Right cardiac atrium (tissue), 5 donors: ENCODE measurements at regions not wholly inside any gene's neighbourhood (a gene's known extent, or its start where the extent isn't known, plus 50 kb on each side); places are given as distances from the start of the nearest gene placed in this dataset.
A peak's percentile ranks its signal among the peaks of the same experiment; 100 is the strongest.
"Not testable (repeated sequence)": the region's sequence is repeated elsewhere in the genome, so short reads cannot be mapped to it uniquely, and the experiment has no call there.

ENCODE experiments used
- ATAC-seq, 2 donors: fragments of 200-7000 bp; cut with Tn5 transposase; one replicate each; pipeline versions ENCODE4 v1.8.0 to v1.9.1; 2020; ENCODE audit warnings: moderate library complexity in 2 of 2, mild to moderate bottlenecking in 1 of 2
- DNase-seq, 3 donors: peaks; one replicate each; pipeline ENCODE4 v3.0.0-alpha.2; 2020
- H3K27ac ChIP-seq: one replicate; pipeline ENCODE4 v1.5.1; 2013; ENCODE audit warnings: mild to moderate bottlenecking, low read length, control low read depth, moderate library complexity
- H3K27me3 ChIP-seq: one replicate; pipeline ENCODE4 v1.6.1; 2013; ENCODE audit not compliant: control insufficient read depth, insufficient read depth
- H3K4me1 ChIP-seq: one replicate; pipeline ENCODE4 v1.6.1; 2013; ENCODE audit warnings: low read length; ENCODE audit not compliant: control insufficient read depth, insufficient read depth
- H3K4me3 ChIP-seq: one replicate; pipeline ENCODE4 v1.5.1; 2013; ENCODE audit warnings: low read length, control low read depth
- H3K9me3 ChIP-seq: one replicate; pipeline ENCODE4 v1.6.1; 2013; ENCODE audit warnings: low read length; ENCODE audit not compliant: control insufficient read depth
- WGBS: extraction: QIAGEN DNeasy Blood & Tissue Kit; methylation state at CpG from one replicate; pipeline ENCODE4 v1.1.7; 2013; 5-methylcytosine and 5-hydroxymethylcytosine counted together
- intact Hi-C, 4 donors: fragments of 100-400 bp; cut with DNase I; formaldehyde crosslinking; loops; one replicate each; pipeline versions ENCODE4 v1.11.0 to v1.14.0; 2022 to 2023
- donor health status: healthy with polysubstance abuse.
- donor health status: DM: no; HTN: yes; CAD: no.
- donor health status: DM: no; HTN: no; CAD: no.
- donor health status: DM: no; HTN: yes; CAD: no; lungs with severe emphysema.
- donor health status: DM: yes; HTN: yes; CAD: no.

- Histone ChIP-seq H3K27ac (no peak overlapping the region), H3K27me3 (no peaks in the 10 kb centered on the region), H3K4me1 (peaks cover 8% of the 10 kb centered on the region), H3K9me3 (peaks cover 3% of the 10 kb centered on the region), H3K4me3 (no peak overlapping the region)
- 97% methylated on average over 3 of the region's 3 CpGs for WGBS
- intact Hi-C loops = no loop called here
- DNase-seq (no peak), ATAC-seq (no peak)
These were observed 93.7 kb downstream of the VCPKMT start for GRCh38 chr14:50022661-50023060.

- 47% methylated on average over 8 of the region's 8 CpGs for WGBS
- ATAC-seq (peak in 1 of 2 donors; percentile 61), DNase-seq (no peak)
- Histone ChIP-seq H3K27ac (peak overlapping the region; percentile 75), H3K4me1 (peaks cover 2% of the 10 kb centered on the region), H3K27me3 (no peaks in the 10 kb centered on the region), H3K9me3 (peaks cover 3% of the 10 kb centered on the region), H3K4me3 (no peak overlapping the region)
- intact Hi-C loops = no loop called here
These were observed 92.5 kb downstream of the VCPKMT start for GRCh38 chr14:50023671-50024490.

GRCh38 chr14:50025073-50025472 lies 91.3 kb downstream of the VCPKMT start:
- WGBS = 74% methylated on average over 3 of the region's 3 CpGs
- ATAC-seq (no peak), DNase-seq (no peak)
- Histone ChIP-seq H3K27ac (no peak overlapping the region), H3K4me3 (no peak overlapping the region), H3K27me3 (no peaks in the 10 kb centered on the region), H3K9me3 (peaks cover 3% of the 10 kb centered on the region), H3K4me1 (peaks cover 2% of the 10 kb centered on the region)
- intact Hi-C loops = no loop called here

GRCh38 chr14:50025776-50026175 lies 90.6 kb downstream of the VCPKMT start:
- H3K27me3 ChIP-seq = no peaks in the 10 kb centered on the region
- ATAC-seq (no peak), DNase-seq (no peak)
- 96% methylated on average over 2 of the region's 2 CpGs for WGBS
- no peak overlapping the region for H3K27ac ChIP-seq
- peaks cover 3% of the 10 kb centered on the region for H3K9me3 ChIP-seq
- intact Hi-C loops = no loop called here
- no peak overlapping the region for H3K4me3 ChIP-seq
- peaks cover 2% of the 10 kb centered on the region for H3K4me1 ChIP-seq

- intact Hi-C loops = no loop called here
- peaks cover 2% of the 10 kb centered on the region for H3K4me1 ChIP-seq
- H3K9me3 ChIP-seq = peaks cover 3% of the 10 kb centered on the region
- no peak overlapping the region for H3K27ac ChIP-seq
- DNase-seq (no peak), ATAC-seq (no peak)
- 85% methylated on average over 3 of the region's 3 CpGs for WGBS
- H3K4me3 ChIP-seq = no peak overlapping the region
- H3K27me3 ChIP-seq = no peaks in the 10 kb centered on the region
These were observed 90.0 kb downstream of the VCPKMT start for GRCh38 chr14:50026396-50026795.

GRCh38 chr14:50027816-50028215 lies 88.6 kb downstream of the VCPKMT start:
- DNase-seq (no peak), ATAC-seq (peak in 1 of 2 donors; percentile 34)
- H3K27me3 ChIP-seq = no peaks in the 10 kb centered on the region
- H3K27ac ChIP-seq = no peak overlapping the region
- H3K4me1 ChIP-seq = peaks cover 6% of the 10 kb centered on the region
- H3K9me3 ChIP-seq = peaks cover 3% of the 10 kb centered on the region
- H3K4me3 ChIP-seq = no peak overlapping the region
- intact Hi-C loops = no loop called here
- 59% methylated on average over 4 of the region's 4 CpGs for WGBS

- H3K4me1 ChIP-seq = peaks cover 6% of the 10 kb centered on the region
- DNase-seq (no peak), ATAC-seq (no peak)
- H3K4me3 ChIP-seq = no peak overlapping the region
- WGBS = 79% methylated on average over 6 of the region's 6 CpGs
- intact Hi-C loops = no loop called here
- no peaks in the 10 kb centered on the region for H3K27me3 ChIP-seq
- peaks cover 3% of the 10 kb centered on the region for H3K9me3 ChIP-seq
- no peak overlapping the region for H3K27ac ChIP-seq
These were observed 87.9 kb downstream of the VCPKMT start for GRCh38 chr14:50028458-50028857.

GRCh38 chr14:50030036-50030435 lies 86.3 kb downstream of the VCPKMT start:
- ATAC-seq (no peak), DNase-seq (no peak)
- WGBS = 90% methylated on average over 2 of the region's 2 CpGs
- Histone ChIP-seq H3K27me3 (no peaks in the 10 kb centered on the region), H3K9me3 (peaks cover 3% of the 10 kb centered on the region), H3K27ac (no peak overlapping the region), H3K4me3 (no peak overlapping the region), H3K4me1 (peaks cover 4% of the 10 kb centered on the region)
- intact Hi-C loops = no loop called here

- WGBS = 86% methylated on average over 1 of the region's 1 CpG
- H3K4me3 ChIP-seq, H3K27ac ChIP-seq, H3K9me3 ChIP-seq, ATAC-seq, DNase-seq, H3K27me3 ChIP-seq, intact Hi-C loops, H3K4me1 ChIP-seq: not testable (repeated sequence)
These were observed 85.5 kb downstream of the VCPKMT start for GRCh38 chr14:50030911-50031310.

GRCh38 chr14:50031602-50032313 lies 84.6 kb downstream of the VCPKMT start:
- 63% methylated on average over 4 of the region's 4 CpGs for WGBS

GRCh38 chr14:50032462-50033167 lies 83.8 kb downstream of the VCPKMT start:
- H3K27ac ChIP-seq, H3K9me3 ChIP-seq, intact Hi-C loops, H3K27me3 ChIP-seq, H3K4me1 ChIP-seq, ATAC-seq, H3K4me3 ChIP-seq, DNase-seq: not testable (repeated sequence)
- WGBS = 89% methylated on average over 8 of the region's 8 CpGs

More at GRCh38 chr14:50031602-50032313, 84.6 kb downstream of the VCPKMT start:
- Histone ChIP-seq H3K27ac (no peak overlapping the region), H3K4me1 (peaks cover 4% of the 10 kb centered on the region), H3K4me3 (no peak overlapping the region), H3K27me3 (no peaks in the 10 kb centered on the region), H3K9me3 (no peaks in the 10 kb centered on the region)
- DNase-seq (no peak), ATAC-seq (peak; percentile 54 to 71)
- intact Hi-C loops = no loop called here
